MM.1S (cell line): ENCODE measurements at regions not wholly inside any gene's neighbourhood (a gene's known extent, or its start where the extent isn't known, plus 50 kb on each side); places are given as distances from the start of the nearest gene placed in this dataset.

ENCODE experiments used
- DNase-seq: peaks from one replicate; pipeline ENCODE4 v3.0.0-alpha.2; 2015
- H2AFZ ChIP-seq: fragments of 300-600 bp; sonication (generic); 2 replicates; pipeline ENCODE4 v1.6.0; 2016; ENCODE audit warnings: antibody characterized with exemption, low read length
- H3F3A ChIP-seq: fragments of 300-600 bp; sonication (generic); 2 replicates; pipeline ENCODE4 v1.6.1; 2016; ENCODE audit warnings: mild to moderate bottlenecking, antibody characterized with exemption, low read length, moderate library complexity, mixed read lengths; ENCODE audit not compliant: insufficient read depth
- H3K27ac ChIP-seq: fragments of 300-600 bp; sonication (generic); 2 replicates; pipeline ENCODE4 v1.5.1; 2016; ENCODE audit warnings: mild to moderate bottlenecking, low read length
- H3K27me3 ChIP-seq: fragments of 300-600 bp; sonication (generic); replicated peaks from 2 replicates; pipeline ENCODE4 v1.6.0; 2016; ENCODE audit warnings: low read length; ENCODE audit not compliant: insufficient read depth
- H3K36me3 ChIP-seq: fragments of 300-600 bp; sonication (generic); replicated peaks from 2 replicates; pipeline ENCODE4 v1.6.1; 2016; ENCODE audit warnings: mild to moderate bottlenecking, low read length, mixed read lengths; ENCODE audit not compliant: insufficient read depth
- H3K4me1 ChIP-seq: fragments of 300-600 bp; sonication (generic); 2 replicates; pipeline ENCODE4 v1.6.1; 2016; ENCODE audit warnings: low read length, mixed read lengths
- H3K4me2 ChIP-seq: fragments of 300-600 bp; sonication (generic); 2 replicates; pipeline ENCODE4 v1.6.0; 2016; ENCODE audit warnings: low read depth, low read length
- H3K4me3 ChIP-seq: fragments of 300-600 bp; sonication (generic); 2 replicates; pipeline ENCODE4 v1.5.1; 2016; ENCODE audit warnings: low read length, mixed read lengths
- H3K79me2 ChIP-seq: fragments of 300-600 bp; sonication (generic); 2 replicates; pipeline ENCODE4 v1.6.1; 2016; ENCODE audit warnings: mixed run types, low read length, mixed read lengths
- H3K9ac ChIP-seq: fragments of 300-600 bp; sonication (generic); 2 replicates; pipeline ENCODE4 v1.6.1; 2016; ENCODE audit warnings: low read length, mixed read lengths
- H3K9me2 ChIP-seq: fragments of 300-600 bp; sonication (generic); replicated peaks from 2 replicates; pipeline ENCODE4 v1.6.1; 2016; ENCODE audit warnings: mild to moderate bottlenecking, low read length, mixed read lengths; ENCODE audit not compliant: insufficient read depth
- H3K9me3 ChIP-seq: fragments of 300-600 bp; sonication (generic); replicated peaks from 2 replicates; pipeline ENCODE4 v1.6.1; 2016; ENCODE audit warnings: mild to moderate bottlenecking, low read length, mixed read lengths; ENCODE audit not compliant: insufficient read depth
- H4K20me1 ChIP-seq: fragments of 300-600 bp; sonication (generic); 2 replicates; pipeline ENCODE4 v1.6.1; 2016; ENCODE audit warnings: mild to moderate bottlenecking, low read length, moderate library complexity, mixed read lengths; ENCODE audit not compliant: insufficient read depth
- EZH2 ChIP-seq: fragments of 300-600 bp; sonication (generic); optimal IDR thresholded peaks from 2 replicates; pipeline ENCODE3; 2017; ENCODE audit warnings: low read depth, mild to moderate bottlenecking, antibody characterized with exemption, low read length, mixed read lengths
- EZH2phosphoT487 ChIP-seq: fragments of 300-600 bp; sonication (generic); IDR thresholded peaks from 2 replicates; pipeline ENCODE4 v1.6.1; 2018; ENCODE audit warnings: antibody characterized with exemption, low read length
- TF ChIP-seq, protein P1 (sequence below): fragments of 300-600 bp; sonication (generic); IDR thresholded peaks from 2 replicates; pipeline ENCODE4 v1.5.1; 2016; ENCODE audit warnings: antibody characterized with exemption, low read length, mixed read lengths

DNA sequence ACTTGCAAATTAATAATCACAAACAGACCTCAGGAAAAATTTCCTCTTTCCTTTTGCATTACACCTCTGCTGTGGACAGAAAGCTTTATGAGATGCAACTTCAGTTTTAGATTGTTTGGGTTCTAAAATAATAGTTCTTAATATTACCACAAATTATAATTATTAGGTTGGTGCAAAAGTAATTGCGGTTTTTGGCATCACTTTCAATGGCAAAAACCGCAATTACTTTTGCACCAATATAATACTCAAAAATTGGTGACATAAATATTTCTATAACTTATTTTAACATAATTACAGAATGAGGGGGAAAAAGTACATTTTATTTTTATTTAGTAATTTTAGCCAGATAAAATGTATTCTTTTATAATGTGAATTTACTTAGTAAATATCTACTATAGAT lies 804.4 kb upstream of the FAM98A start:
- H3K9me3 ChIP-seq = no peaks in the 10 kb centered on the region
- H4K20me1 ChIP-seq = no peaks in the 10 kb centered on the region
- no peaks in the 10 kb centered on the region for H3K9me2 ChIP-seq
- no peaks in the 10 kb centered on the region for H3K36me3 ChIP-seq
- no peak overlapping the region for H2AFZ ChIP-seq
- H3K4me2 ChIP-seq = no peak overlapping the region
- no peak for DNase-seq
- TF ChIP-seq EZH2phosphoT487 (no peak), EZH2 (no peak)
- TF ChIP-seq, protein P1, sequence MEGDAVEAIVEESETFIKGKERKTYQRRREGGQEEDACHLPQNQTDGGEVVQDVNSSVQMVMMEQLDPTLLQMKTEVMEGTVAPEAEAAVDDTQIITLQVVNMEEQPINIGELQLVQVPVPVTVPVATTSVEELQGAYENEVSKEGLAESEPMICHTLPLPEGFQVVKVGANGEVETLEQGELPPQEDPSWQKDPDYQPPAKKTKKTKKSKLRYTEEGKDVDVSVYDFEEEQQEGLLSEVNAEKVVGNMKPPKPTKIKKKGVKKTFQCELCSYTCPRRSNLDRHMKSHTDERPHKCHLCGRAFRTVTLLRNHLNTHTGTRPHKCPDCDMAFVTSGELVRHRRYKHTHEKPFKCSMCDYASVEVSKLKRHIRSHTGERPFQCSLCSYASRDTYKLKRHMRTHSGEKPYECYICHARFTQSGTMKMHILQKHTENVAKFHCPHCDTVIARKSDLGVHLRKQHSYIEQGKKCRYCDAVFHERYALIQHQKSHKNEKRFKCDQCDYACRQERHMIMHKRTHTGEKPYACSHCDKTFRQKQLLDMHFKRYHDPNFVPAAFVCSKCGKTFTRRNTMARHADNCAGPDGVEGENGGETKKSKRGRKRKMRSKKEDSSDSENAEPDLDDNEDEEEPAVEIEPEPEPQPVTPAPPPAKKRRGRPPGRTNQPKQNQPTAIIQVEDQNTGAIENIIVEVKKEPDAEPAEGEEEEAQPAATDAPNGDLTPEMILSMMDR = no peak
- H3K4me3 ChIP-seq = no peak overlapping the region
- no peaks in the 10 kb centered on the region for H3K79me2 ChIP-seq
- no peaks in the 10 kb centered on the region for H3F3A ChIP-seq
- H3K9ac ChIP-seq = no peak overlapping the region
- H3K4me1 ChIP-seq = no peaks in the 10 kb centered on the region
- H3K27ac ChIP-seq = no peak overlapping the region
- no peaks in the 10 kb centered on the region for H3K27me3 ChIP-seq

DNA sequence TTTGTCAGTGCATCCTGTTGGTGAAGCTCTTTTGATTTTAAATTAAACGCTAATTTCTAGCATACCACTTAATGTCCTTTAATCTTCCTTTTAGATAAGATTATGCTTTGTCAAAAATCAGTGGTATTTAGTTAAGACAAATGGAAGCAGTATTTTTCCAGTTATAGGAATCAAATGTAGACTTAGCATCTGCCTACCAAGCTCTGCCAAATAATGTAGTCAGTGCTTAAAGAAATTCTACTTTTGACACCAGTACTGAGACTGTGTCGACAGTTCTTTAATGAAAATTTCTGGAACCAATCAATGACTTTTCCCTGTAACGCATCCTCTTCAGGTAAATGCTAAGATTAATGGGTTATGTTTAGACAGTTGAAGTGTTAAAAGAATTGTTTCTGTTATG lies 803.3 kb upstream of the FAM98A start:
- H3K4me3 ChIP-seq = no peak overlapping the region
- no peaks in the 10 kb centered on the region for H3K79me2 ChIP-seq
- H3K27ac ChIP-seq = no peak overlapping the region
- TF ChIP-seq EZH2phosphoT487 (no peak), EZH2 (no peak)
- TF ChIP-seq, protein P1 = no peak
- no peaks in the 10 kb centered on the region for H4K20me1 ChIP-seq
- H3K4me1 ChIP-seq = no peaks in the 10 kb centered on the region
- no peak for DNase-seq
- H3K36me3 ChIP-seq = no peaks in the 10 kb centered on the region
- H2AFZ ChIP-seq = no peak overlapping the region
- no peaks in the 10 kb centered on the region for H3K9me2 ChIP-seq
- no peak overlapping the region for H3K4me2 ChIP-seq
- H3F3A ChIP-seq = no peaks in the 10 kb centered on the region
- H3K27me3 ChIP-seq = no peaks in the 10 kb centered on the region
- H3K9me3 ChIP-seq = no peaks in the 10 kb centered on the region
- H3K9ac ChIP-seq = no peak overlapping the region

DNA sequence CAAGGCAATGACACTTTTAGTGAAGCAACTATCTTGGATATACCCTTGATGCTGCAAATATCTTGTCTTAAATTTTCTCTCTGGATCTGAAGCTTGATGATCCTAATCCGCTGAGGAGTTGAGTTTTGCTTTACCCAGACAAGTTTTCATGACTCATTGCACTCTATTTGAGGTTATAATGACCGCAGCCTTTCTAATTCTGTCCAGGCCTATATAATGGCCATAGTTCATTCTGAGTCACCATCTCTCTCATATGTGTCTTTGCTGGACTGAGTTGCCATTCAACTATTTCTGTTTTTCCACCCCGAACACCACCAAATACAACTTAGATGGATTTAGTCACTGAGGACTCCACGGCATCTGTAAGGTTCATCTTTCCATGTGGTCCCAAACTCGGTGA lies 802.1 kb upstream of the FAM98A start:
- H3F3A ChIP-seq = no peaks in the 10 kb centered on the region
- H3K9ac ChIP-seq = no peak overlapping the region
- no peak overlapping the region for H2AFZ ChIP-seq
- H3K9me3 ChIP-seq = no peaks in the 10 kb centered on the region
- H3K79me2 ChIP-seq = no peaks in the 10 kb centered on the region
- H3K9me2 ChIP-seq = no peaks in the 10 kb centered on the region
- H3K27ac ChIP-seq = no peak overlapping the region
- no peaks in the 10 kb centered on the region for H4K20me1 ChIP-seq
- H3K4me1 ChIP-seq = no peaks in the 10 kb centered on the region
- DNase-seq = no peak
- H3K4me3 ChIP-seq = no peak overlapping the region
- H3K4me2 ChIP-seq = no peak overlapping the region
- TF ChIP-seq, protein P1 = no peak
- TF ChIP-seq EZH2phosphoT487 (no peak), EZH2 (no peak)
- H3K27me3 ChIP-seq = no peaks in the 10 kb centered on the region
- H3K36me3 ChIP-seq = no peaks in the 10 kb centered on the region
